LNCaP clone FGC (cell line): ENCODE measurements at regions not wholly inside any gene's neighbourhood (a gene's known extent, or its start where the extent isn't known, plus 50 kb on each side); places are given as distances from the start of the nearest gene placed in this dataset.

ENCODE experiments used
- DNase-seq: peaks from one replicate; pipeline ENCODE4 v3.0.0-alpha.2; 2011; ENCODE audit warnings: low read depth
- H3K4me3 ChIP-seq: 2 replicates; pipeline ENCODE4 v1.5.1; 2011; ENCODE audit warnings: mild to moderate bottlenecking, low read depth, low read length, control low read depth
- CTCF ChIP-seq: IDR thresholded peaks from 2 replicates; pipeline ENCODE4 v1.5.1; 2012; ENCODE audit warnings: mild to moderate bottlenecking; ENCODE audit not compliant: control insufficient read depth, insufficient read depth; ENCODE audit errors: extremely low read depth

GRCh38 chr4:143054971-143055370 is 129.7 kb upstream of the USP38 start:
- H3K4me3 ChIP-seq, result no peak overlapping the region
- no peak for DNase-seq
- no peak for TF ChIP-seq CTCF

- no peak overlapping the region for H3K4me3 ChIP-seq
- no peak for TF ChIP-seq CTCF
- DNase-seq, result no peak
Observed at GRCh38 chr4:143055997-143056396, 128.7 kb upstream of the USP38 start.

GRCh38 chr4:143071351-143071750 is 113.4 kb upstream of the USP38 start:
- TF ChIP-seq CTCF, result no peak
- no peak overlapping the region for H3K4me3 ChIP-seq
- DNase-seq, result no peak

- DNase-seq, result no peak
- no peak for TF ChIP-seq CTCF
- H3K4me3 ChIP-seq, result no peak overlapping the region
Observed at GRCh38 chr4:143076723-143077122, 108.0 kb upstream of the USP38 start.

GRCh38 chr4:143082701-143083100 is 102.0 kb upstream of the USP38 start:
- TF ChIP-seq CTCF, result no peak
- H3K4me3 ChIP-seq, result no peak overlapping the region
- no peak for DNase-seq

GRCh38 chr4:143083756-143084472 is 100.8 kb upstream of the USP38 start:
- DNase-seq, result no peak
- no peak overlapping the region for H3K4me3 ChIP-seq
- TF ChIP-seq CTCF, result no peak

GRCh38 chr4:143084566-143084965 is 100.2 kb upstream of the USP38 start:
- DNase-seq, result no peak

More at GRCh38 chr4:143084566-143084965, 100.2 kb upstream of the USP38 start:
- TF ChIP-seq CTCF, result no peak
- no peak overlapping the region for H3K4me3 ChIP-seq
